HG02884 (cell line): ENCODE measurements at regions not wholly inside any gene's neighbourhood (a gene's known extent, or its start where the extent isn't known, plus 50 kb on each side); places are given as distances from the start of the nearest gene placed in this dataset.
"Not testable (repeated sequence)": the region's sequence is repeated elsewhere in the genome, so short reads cannot be mapped to it uniquely, and the experiment has no call there.

Experiments
- ATAC-seq: cut with Tn5 transposase; IDR thresholded peaks from one replicate; pipeline ENCODE4 v1.9.1; 2021; ENCODE audit warnings: mild to moderate bottlenecking, moderate library complexity; ENCODE audit not compliant: unreplicated experiment

- ATAC-seq, result no peak
Observed at GRCh38 chr5:89191374-89191773, 308.4 kb upstream of the MEF2C start.

DNA sequence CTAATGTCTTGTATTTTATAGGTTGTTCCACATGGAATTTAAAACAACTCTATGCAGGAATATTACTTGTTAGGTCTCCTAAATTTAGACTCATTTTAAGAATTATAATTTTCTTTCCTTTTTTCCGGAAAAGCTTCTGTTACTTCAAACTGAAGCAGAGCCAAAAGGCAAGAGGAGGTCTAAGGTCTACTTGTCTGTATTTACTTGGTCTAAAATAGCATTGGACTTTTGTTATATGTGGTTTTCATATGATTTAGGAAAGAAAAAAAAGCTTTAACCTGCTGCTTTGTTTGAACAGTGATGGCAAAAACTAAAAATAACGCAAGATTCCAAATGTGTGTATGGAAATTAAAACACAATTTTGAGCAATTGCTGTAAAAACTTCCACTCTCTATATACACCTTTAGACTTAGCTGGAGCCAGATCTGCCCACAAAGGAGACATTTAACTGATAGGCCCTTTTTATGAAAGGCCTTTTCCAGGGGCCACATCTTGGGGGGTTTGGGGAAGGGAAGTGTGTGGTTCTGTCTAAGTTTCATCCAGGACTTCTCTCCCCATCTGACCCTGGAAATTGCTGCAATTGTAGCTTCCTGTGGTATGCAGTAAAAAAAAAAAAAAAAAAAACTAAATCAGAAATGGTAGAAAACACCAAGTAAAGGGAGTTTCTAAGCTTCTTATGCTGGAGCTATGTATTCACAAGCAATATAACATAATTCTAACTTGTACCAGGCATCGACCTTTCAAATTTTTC lies 307.7 kb upstream of the MEF2C start:
- no peak for ATAC-seq

DNA sequence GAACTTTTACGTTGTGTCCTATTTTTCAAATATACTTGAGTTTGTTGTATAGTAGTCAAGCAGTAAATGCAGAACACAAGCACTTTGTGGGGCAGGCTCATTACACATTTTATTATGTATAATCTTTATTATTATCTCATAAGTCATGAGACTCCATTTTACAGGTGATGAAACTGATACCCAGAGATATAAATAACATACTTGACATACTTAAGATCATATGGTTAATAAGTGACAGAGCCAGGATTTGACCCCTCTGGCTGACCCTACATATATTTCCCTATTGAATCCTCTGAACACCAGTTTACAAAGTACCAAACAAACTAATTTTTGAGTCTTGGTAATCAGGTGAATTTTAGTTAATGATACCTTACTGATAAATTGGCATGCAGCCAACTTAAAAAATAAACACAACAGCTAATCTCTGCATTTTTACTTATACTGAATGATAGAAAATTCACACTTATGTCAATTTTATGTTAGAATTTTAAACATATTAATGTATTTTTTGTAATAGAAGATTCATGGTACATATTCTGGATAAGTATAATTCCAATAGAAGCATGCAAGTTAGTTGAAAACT lies 305.0 kb upstream of the MEF2C start:
- ATAC-seq, result no peak

DNA sequence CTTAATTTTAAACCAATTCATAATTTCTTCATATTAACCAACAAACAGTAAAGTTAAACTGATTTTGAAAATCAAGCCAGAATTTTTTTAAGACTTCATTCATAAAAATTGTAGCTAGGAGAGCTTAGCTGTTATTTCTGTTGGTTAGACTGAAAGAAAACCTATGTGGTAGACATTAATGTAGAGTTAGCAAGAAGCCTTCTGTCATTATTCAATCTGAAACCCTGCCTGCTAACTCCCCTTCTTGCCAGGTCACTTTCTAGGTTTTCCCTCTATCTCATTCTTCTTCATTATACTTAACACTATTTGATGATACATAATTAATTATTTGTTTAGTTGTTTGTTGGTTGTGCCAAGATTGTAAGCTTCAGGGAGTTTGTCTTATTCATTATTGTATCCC lies 304.3 kb upstream of the MEF2C start:
- ATAC-seq, result no peak

- no peak for ATAC-seq
Observed at GRCh38 chr5:89181546-89181945, 298.6 kb upstream of the MEF2C start.

GRCh38 chr5:89179731-89180130 lies 296.7 kb upstream of the MEF2C start:
- no peak for ATAC-seq

DNA sequence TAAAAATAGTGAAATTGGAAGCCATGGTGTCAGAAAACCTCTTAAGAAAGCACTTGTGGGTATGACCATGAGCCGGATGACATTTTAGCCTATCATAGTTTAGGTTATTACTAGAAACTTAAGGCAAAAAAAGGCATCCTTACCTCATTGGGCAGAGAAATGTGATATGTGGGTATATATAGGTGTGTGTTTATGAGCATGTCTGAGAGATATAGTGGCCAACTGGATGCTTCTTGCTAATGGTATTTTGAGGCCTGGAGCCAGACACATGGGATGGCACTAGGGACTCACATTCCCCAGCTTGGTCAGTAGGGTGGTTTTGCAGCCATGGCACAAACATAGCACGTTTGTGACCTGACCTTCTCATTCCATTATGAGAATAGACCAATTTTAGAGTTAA lies 295.6 kb upstream of the MEF2C start:
- ATAC-seq, result no peak

GRCh38 chr5:89173528-89173927 lies 290.5 kb upstream of the MEF2C start:
- ATAC-seq, result no peak

GRCh38 chr5:89168766-89169165 lies 285.8 kb upstream of the MEF2C start:
- no peak for ATAC-seq

- not testable (repeated sequence) for ATAC-seq
Observed at GRCh38 chr5:89164703-89165102, 281.7 kb upstream of the MEF2C start.

GRCh38 chr5:89156226-89156625 lies 273.2 kb upstream of the MEF2C start:
- no peak for ATAC-seq

GRCh38 chr5:89147031-89147430 lies 264.0 kb upstream of the MEF2C start:
- ATAC-seq, result no peak

DNA sequence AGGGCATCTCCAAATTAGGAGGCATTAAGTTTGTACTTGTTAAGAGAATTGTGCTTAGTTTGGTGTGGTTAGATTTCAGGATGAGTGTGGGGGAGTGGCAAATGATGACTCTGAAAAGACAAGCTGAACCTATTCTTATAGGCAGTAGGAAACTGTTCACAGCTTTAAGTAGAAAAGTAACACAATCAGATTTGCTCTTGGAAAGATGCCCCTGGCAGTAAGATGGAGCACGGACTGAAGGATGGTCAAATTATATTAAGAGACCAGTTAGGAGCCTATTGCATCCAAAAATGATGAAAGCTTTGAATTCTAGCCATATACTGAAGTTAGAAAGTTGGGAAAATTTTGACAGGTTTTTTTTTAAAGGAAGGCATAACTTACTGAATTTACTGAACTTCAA lies 254.2 kb upstream of the MEF2C start:
- ATAC-seq, result no peak

- ATAC-seq, result no peak
Observed at GRCh38 chr5:89133975-89134374, 251.0 kb upstream of the MEF2C start.

DNA sequence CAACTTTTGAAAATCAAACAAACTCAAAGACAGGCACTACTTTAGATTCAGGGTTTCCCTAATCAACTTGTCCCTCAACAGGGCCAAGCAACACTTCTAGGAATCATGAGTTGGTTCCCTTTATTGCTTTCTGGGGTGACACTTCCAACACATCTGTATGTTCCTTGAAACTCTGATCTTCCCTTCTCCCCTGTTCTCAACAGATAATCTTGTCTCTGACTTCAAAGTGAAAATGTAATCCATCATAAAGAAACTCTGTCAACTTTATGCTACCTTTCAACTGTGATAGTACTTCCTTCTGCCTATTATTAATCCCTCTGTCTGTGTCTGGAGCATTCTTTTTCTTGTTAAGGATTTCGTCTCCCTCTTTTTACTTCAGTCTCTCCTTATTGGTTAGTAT lies 250.1 kb upstream of the MEF2C start:
- no peak for ATAC-seq

DNA sequence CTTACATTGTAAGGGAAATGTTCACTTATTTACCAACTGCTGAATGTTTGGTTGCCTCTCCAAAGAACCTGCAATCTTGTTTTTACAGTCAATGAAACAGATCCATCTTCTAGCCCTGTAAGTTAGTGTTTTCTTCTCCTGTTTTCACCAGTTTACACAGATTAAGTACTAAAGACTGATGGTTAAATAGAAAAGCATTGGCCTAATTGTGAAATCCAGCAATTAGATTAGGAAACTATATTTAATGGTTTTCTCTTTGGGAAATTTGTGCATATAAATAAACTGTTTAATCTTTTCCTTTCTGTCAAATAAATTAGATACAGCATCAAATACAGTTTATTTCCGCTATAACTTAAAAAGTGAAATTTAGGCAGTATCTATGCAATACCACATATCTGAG lies 247.9 kb upstream of the MEF2C start:
- ATAC-seq, result no peak

- ATAC-seq, result no peak
Observed at GRCh38 chr5:89129941-89130340, 247.0 kb upstream of the MEF2C start.

DNA sequence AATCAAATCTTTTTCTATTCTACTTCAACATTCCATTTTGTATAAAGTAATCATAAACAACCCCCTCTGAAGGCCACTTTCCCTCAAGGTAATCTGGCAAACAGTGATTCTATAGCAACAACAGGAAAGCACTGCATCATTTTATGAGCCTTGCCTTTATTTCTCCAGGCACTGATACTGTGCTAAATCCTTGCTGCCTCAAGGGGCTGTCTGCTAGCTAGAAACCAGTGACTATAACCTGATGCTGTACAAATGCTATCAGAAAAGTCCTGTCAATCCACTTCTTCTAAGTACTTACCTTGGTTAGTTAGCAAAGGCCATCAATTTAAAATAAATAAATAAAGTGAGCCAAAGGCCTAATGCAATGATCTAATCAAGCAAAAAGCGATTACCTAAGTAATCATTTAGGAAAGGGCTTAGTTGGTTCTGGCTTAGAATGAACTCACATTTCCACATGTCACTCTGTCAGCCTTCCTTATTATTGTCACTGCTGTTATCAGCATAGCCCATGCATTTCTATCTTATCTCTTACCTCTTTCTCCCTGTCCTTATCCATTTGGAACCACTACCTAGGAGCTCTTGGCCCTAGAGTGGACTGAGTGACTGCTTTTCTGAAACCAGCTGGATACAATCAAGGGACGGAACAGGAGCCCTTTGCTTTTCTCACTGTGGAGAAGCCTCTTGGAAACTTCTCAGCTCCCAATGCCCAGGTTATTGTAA lies 246.1 kb upstream of the MEF2C start:
- ATAC-seq, result no peak

- no peak for ATAC-seq
Observed at GRCh38 chr5:89128092-89128491, 245.1 kb upstream of the MEF2C start.

GRCh38 chr5:89127191-89127590 lies 244.2 kb upstream of the MEF2C start:
- ATAC-seq, result no peak

DNA sequence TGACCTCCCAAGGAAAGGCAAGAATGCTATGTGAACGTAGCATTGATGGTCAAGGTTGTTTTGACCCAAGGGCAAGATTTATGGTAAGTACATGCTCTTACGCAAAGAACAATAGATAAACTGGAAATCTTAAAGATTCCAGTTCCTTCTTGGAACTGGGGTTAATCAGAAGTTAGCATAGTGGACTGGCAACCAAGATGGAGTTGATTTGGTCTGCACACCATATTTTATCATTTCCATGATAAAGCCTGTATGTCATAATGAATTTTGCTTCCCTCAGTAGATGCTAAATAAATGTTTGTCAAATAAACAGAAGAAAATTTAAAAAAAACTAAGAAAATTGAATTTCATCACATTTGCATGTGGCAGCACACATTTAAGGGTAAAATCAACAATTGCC lies 242.4 kb upstream of the MEF2C start:
- no peak for ATAC-seq

DNA sequence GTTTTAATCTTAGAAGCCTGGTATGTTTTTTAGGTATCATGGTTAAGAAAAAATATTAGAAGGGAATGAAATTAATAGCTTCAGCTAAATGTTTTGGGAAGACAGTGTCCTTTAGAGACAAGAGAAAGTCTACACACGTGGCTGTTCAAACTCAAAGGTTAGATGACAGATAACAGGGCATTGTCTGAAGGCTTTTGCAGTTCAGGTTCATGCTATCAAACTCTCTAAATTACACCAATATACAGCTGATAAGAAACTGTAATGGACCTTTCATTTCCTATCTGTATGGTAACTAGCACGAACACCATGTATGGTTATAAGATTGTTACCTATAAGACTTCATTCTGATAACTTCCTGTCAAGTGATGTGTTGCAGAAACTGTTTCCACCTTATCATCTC lies 240.6 kb upstream of the MEF2C start:
- no peak for ATAC-seq
